Epithelial cell of proximal tubule (primary cell): ENCODE measurements at regions not wholly inside any gene's neighbourhood (a gene's known extent, or its start where the extent isn't known, plus 50 kb on each side); places are given as distances from the start of the nearest gene placed in this dataset.

ENCODE experiments used
- DNase-seq: peaks from one replicate; pipeline ENCODE4 v3.0.0-alpha.2; 2011; ENCODE audit warnings: low read depth
- H3K4me3 ChIP-seq: 2 replicates; pipeline ENCODE4 v1.5.1; 2011; ENCODE audit warnings: low read depth, mild to moderate bottlenecking, low read length
- CTCF ChIP-seq: conservative IDR thresholded peaks from 2 replicates; pipeline ENCODE4 v1.5.1; 2012; ENCODE audit warnings: low read depth, mild to moderate bottlenecking, low read length

- H3K4me3 ChIP-seq = no peak overlapping the region
- TF ChIP-seq CTCF = no peak
- no peak for DNase-seq
These were observed 1221.6 kb downstream of the MAT2B start for GRCh38 chr5:164727012-164727411.

DNA sequence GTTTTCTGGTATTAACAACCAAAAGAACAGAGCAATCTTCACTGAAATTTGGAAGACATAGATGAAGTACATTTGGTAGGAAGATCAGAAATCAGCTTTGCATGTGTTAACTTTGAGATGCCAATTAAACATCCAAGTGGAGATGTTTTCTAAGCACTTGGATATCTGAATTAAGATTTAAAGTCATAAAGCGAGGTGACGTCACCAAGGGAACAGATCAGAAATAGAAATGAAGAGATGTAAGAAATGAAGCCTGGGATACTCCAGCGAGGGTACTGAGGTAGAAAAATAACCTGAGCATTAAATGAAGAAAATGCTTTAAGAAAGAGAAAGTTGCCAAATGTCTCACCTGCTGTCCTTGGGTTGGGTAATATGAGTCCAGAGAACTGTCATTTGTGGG lies 1223.3 kb downstream of the MAT2B start:
- H3K4me3 ChIP-seq = no peak overlapping the region
- TF ChIP-seq CTCF = no peak
- no peak for DNase-seq

GRCh38 chr5:164735334-164735733 lies 1229.9 kb downstream of the MAT2B start:
- no peak for TF ChIP-seq CTCF
- DNase-seq = no peak
- H3K4me3 ChIP-seq = no peak overlapping the region

DNA sequence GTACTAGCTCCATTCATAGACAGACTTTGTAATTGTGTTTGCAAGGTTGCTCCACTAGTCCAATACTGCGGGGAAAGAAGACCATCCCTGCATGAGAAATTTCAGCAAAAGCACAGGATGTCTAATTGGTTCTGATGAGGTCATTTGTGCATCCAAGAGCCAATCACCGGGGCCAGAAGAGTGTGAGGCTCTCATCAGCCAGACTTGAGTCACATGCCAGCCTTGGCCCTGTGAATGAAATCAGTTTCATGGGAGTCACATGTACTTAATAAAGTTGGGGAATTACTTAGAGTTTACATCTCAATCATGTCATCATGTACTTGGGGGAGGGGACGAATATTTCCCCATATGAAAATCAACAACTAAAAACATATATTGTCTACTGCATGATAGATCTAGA lies 1236.0 kb downstream of the MAT2B start:
- TF ChIP-seq CTCF = no peak
- no peak overlapping the region for H3K4me3 ChIP-seq
- DNase-seq = no peak

- no peak for TF ChIP-seq CTCF
- no peak overlapping the region for H3K4me3 ChIP-seq
- DNase-seq = no peak
These were observed 1236.6 kb downstream of the MAT2B start for GRCh38 chr5:164742025-164742424.

GRCh38 chr5:164746723-164747122 lies 1241.3 kb downstream of the MAT2B start:
- no peak for TF ChIP-seq CTCF

DNA sequence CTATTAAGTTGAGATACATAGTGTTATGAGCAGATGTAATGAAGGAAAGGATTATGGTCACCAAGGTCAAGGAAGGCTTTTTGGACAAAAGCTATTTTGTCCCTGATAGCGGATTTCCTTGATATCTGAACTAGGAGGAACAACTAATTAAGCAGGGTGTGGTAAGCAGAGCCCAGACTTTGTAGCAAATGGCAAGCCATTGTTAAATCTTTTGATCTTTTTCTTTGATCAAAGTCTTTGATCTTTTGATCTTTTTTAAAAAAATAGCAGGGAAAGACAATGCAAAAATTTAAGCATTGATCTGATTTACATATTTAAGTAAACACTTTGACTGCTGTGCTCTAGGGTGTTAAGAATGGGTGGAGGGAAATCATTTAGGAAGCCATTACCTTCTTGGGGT lies 1242.0 kb downstream of the MAT2B start:
- DNase-seq = no peak
- no peak overlapping the region for H3K4me3 ChIP-seq
- no peak for TF ChIP-seq CTCF

More at GRCh38 chr5:164746723-164747122, 1241.3 kb downstream of the MAT2B start:
- no peak overlapping the region for H3K4me3 ChIP-seq
- no peak for DNase-seq
